HepG2 (cell line): ENCODE measurements at regions not wholly inside any gene's neighbourhood (a gene's known extent, or its start where the extent isn't known, plus 50 kb on each side); places are given as distances from the start of the nearest gene placed in this dataset.

Experiments used
- ATAC-seq: fragments of 200-7000 bp; cut with Tn5 transposase; 3 replicates; pipeline ENCODE4 v1.9.1; 2020; ENCODE audit warnings: mild to moderate bottlenecking, moderate library complexity
- BruUV-seq: library from RNA; stranded (reverse); fragments of 400-500 nt; replicated peaks from 2 replicates; lab custom pipeline; 2021; lab: Mats Ljungman, UMichigan
- CTCF ChIA-PET: fragments of 300-600 bp; formaldehyde crosslinking; extraction: SDS; loops from one replicate; lab custom pipeline; 2021; ENCODE audit warnings: low total read pairs, inconsistent platforms, low intra/inter-chr PET ratio; lab: Yijun Ruan, JAX
- POLR2A ChIA-PET: fragments of 350-600 bp; sonication (Branson Sonifier 250); formaldehyde crosslinking; loops from one replicate; lab custom pipeline; 2020; ENCODE audit warnings: antibody characterized with exemption, inconsistent platforms; lab: Yijun Ruan, JAX
- DNase-seq: peaks from one replicate; pipeline ENCODE4 v3.0.0-alpha.2; 2015; ENCODE audit warnings: low spot score
- FAIRE-seq: peaks from 3 replicates; lab custom pipeline; 2011; peaks lifted over from hg19 to GRCh38; lab: Jason Lieb, UNC
- H2AFZ ChIP-seq: one replicate; pipeline ENCODE4 v1.6.1; 2011; ENCODE audit warnings: low read length, inconsistent platforms
- H3K27ac ChIP-seq: fragments of 300-600 bp; 3 replicates; pipeline ENCODE4 v1.8.0; 2011; ENCODE audit warnings: mixed run types, mild to moderate bottlenecking, mixed read lengths, low read length, inconsistent platforms; ENCODE audit not compliant: insufficient read depth; ENCODE audit errors: extremely low read length
- H3K27me3 ChIP-seq, 2 experiments: fragments of 200-600 bp in 1 of 2; 2 replicates in 1 of 2; 3 replicates in 1 of 2; pipeline versions ENCODE4 v1.6.0 to v1.8.0; 2011; ENCODE audit warnings: low read length in 2 of 2, mild to moderate bottlenecking in 2 of 2, moderate library complexity in 2 of 2, inconsistent platforms in 1 of 2; ENCODE audit not compliant: insufficient read depth in 2 of 2, control insufficient read depth in 1 of 2
- H3K36me3 ChIP-seq, 2 experiments: fragments of 200-600 bp in 1 of 2; replicated peaks in 1 of 2; 2 replicates in 1 of 2; 3 replicates in 1 of 2; pipeline versions ENCODE4 v1.5.1 to v1.8.0; 2011; ENCODE audit warnings: low read length in 2 of 2, inconsistent platforms in 1 of 2; ENCODE audit not compliant: insufficient read depth in 2 of 2, control insufficient read depth in 1 of 2
- H3K4me1 ChIP-seq: 2 replicates; pipeline ENCODE4 v1.5.1; 2012; ENCODE audit warnings: low read length, inconsistent platforms; ENCODE audit not compliant: insufficient read depth
- H3K4me2 ChIP-seq: 2 replicates; pipeline ENCODE4 v1.6.0; 2011; ENCODE audit warnings: low read depth, low read length, inconsistent platforms
- H3K4me3 ChIP-seq, 3 experiments: fragments of 200-600 bp in 1 of 3; sonication (generic), shearing (Covaris generic) in 1 of 3; replicated peaks in 1 of 3; 2 replicates each; pipeline ENCODE4 v1.5.1; 2011 to 2016; ENCODE audit warnings: low read length in 3 of 3, inconsistent platforms in 2 of 3, low read depth in 2 of 3, mild to moderate bottlenecking in 2 of 3, control low read depth in 1 of 3, mixed read lengths in 1 of 3; ENCODE audit not compliant: insufficient read depth in 1 of 3
- H3K79me2 ChIP-seq: one replicate; pipeline ENCODE4 v1.6.1; 2011; ENCODE audit warnings: low read length, inconsistent platforms; ENCODE audit not compliant: insufficient read depth
- H3K9ac ChIP-seq: 2 replicates; pipeline ENCODE4 v1.6.0; 2011; ENCODE audit warnings: mild to moderate bottlenecking, low read depth, low read length, inconsistent platforms; ENCODE audit not compliant: insufficient read depth
- H3K9me3 ChIP-seq: 2 replicates; pipeline ENCODE4 v1.5.1; 2012; ENCODE audit warnings: mild to moderate bottlenecking, low read length
- H4K20me1 ChIP-seq: 2 replicates; pipeline ENCODE4 v1.6.0; 2011; ENCODE audit warnings: inconsistent platforms, mild to moderate bottlenecking, low read length, moderate library complexity; ENCODE audit not compliant: insufficient read depth
- FOXC1 ChIP-seq: sonication (generic); formaldehyde crosslinking; IDR thresholded peaks from 2 replicates; pipeline ENCODE4 v1.8.0; 2022; ENCODE audit warnings: mild to moderate bottlenecking, missing genetic modification reagents, borderline replicate concordance
- HES4 ChIP-seq: sonication (generic); formaldehyde crosslinking; IDR thresholded peaks from 2 replicates; pipeline ENCODE4 v1.9.0; 2021; ENCODE audit warnings: mild to moderate bottlenecking, missing genetic modification reagents, borderline replicate concordance
- HINFP ChIP-seq: sonication (generic); formaldehyde crosslinking; IDR thresholded peaks from 2 replicates; pipeline ENCODE4 v1.4.0; 2020; ENCODE audit warnings: low read depth, mild to moderate bottlenecking, missing genetic modification reagents
- HNRNPLL ChIP-seq: fragments of 200-400 bp; formaldehyde crosslinking; IDR thresholded peaks from 2 replicates; pipeline ENCODE4 v1.6.1; 2017; ENCODE audit warnings: mild to moderate bottlenecking, low read depth, low read length; ENCODE audit not compliant: poor library complexity, severe bottlenecking
- REST ChIP-seq, 2 experiments: IDR thresholded peaks; 2 replicates each; pipeline ENCODE4 v1.6.1; 2011 to 2012; ENCODE audit warnings: low read length in 2 of 2, borderline replicate concordance in 1 of 2, low read depth in 1 of 2, mild to moderate bottlenecking in 1 of 2, moderate library complexity in 1 of 2
- REXO4 ChIP-seq: sonication (generic); formaldehyde crosslinking; IDR thresholded peaks from 2 replicates; pipeline ENCODE4 v1.8.0; 2022; ENCODE audit warnings: missing genetic modification reagents, mild to moderate bottlenecking, borderline replicate concordance
- SAP130 ChIP-seq: IDR thresholded peaks from 2 replicates; pipeline ENCODE4 v1.6.1; 2016; ENCODE audit warnings: low read depth
- SIX4 ChIP-seq: sonication (generic); formaldehyde crosslinking; IDR thresholded peaks from 2 replicates; pipeline ENCODE4 v1.4.0; 2020; ENCODE audit warnings: missing genetic modification reagents
- SKI ChIP-seq: fragments of 450-650 bp; IDR thresholded peaks from one replicate; pipeline ENCODE4 v1.6.1; 2018; ENCODE audit warnings: mild to moderate bottlenecking; ENCODE audit not compliant: partially characterized antibody
- TBL1XR1 ChIP-seq: fragments of 150-350 bp; IDR thresholded peaks from 2 replicates; pipeline ENCODE4 v1.6.1; 2014; ENCODE audit warnings: borderline replicate concordance, low read length; ENCODE audit not compliant: partially characterized antibody
- TEF ChIP-seq: sonication (generic); formaldehyde crosslinking; IDR thresholded peaks from 2 replicates; pipeline ENCODE4 v1.5.0; 2020; ENCODE audit warnings: missing genetic modification reagents
- TFDP1 ChIP-seq: IDR thresholded peaks from 2 replicates; pipeline ENCODE4 v1.6.1; 2016; ENCODE audit warnings: missing compliant biosample characterization, missing genetic modification reagents, borderline replicate concordance
- ZBTB8A ChIP-seq: sonication (generic); formaldehyde crosslinking; IDR thresholded peaks from 2 replicates; pipeline ENCODE4 v1.4.0; 2020; ENCODE audit warnings: mild to moderate bottlenecking, low read depth, missing genetic modification reagents, borderline replicate concordance
- ZNF124 ChIP-seq: sonication (generic); formaldehyde crosslinking; IDR thresholded peaks from 2 replicates; pipeline ENCODE4 v1.4.0; 2020; ENCODE audit warnings: missing genetic modification reagents
- ZNF274 ChIP-seq: sonication (generic); formaldehyde crosslinking; IDR thresholded peaks from 2 replicates; pipeline ENCODE4 v1.5.1; 2020; ENCODE audit warnings: mild to moderate bottlenecking, missing genetic modification reagents
- ZNF7 ChIP-seq: IDR thresholded peaks from 2 replicates; pipeline ENCODE4 v1.6.1; 2016; ENCODE audit warnings: missing biosample characterization, missing genetic modification reagents
- ZNF782 ChIP-seq: sonication (generic); formaldehyde crosslinking; IDR thresholded peaks from 2 replicates; pipeline ENCODE4 v1.4.0; 2020; ENCODE audit warnings: missing genetic modification reagents, mild to moderate bottlenecking, borderline replicate concordance
- WGBS: methylation state at CpG from one replicate; pipeline ENCODE4 v1.1.6; 2017; ENCODE audit warnings: low lambda C conversion rate; 5-methylcytosine and 5-hydroxymethylcytosine counted together
- in situ Hi-C: cut with HindIII; loops from 2 replicates; pipeline ENCODE4 v1.10.0; 2017; ENCODE audit warnings: low pct_unique_long_range_greater_than_20kb; ENCODE audit not compliant: extremely low pct_ligation_motif_present
- intact Hi-C: fragments of 100-400 bp; cut with micrococcal nuclease; formaldehyde crosslinking; loops from one replicate; pipeline ENCODE4 v1.10.0; 2022; ENCODE audit not compliant: unreplicated experiment

GRCh38 chr2:123688231-123688940 lies 336.7 kb upstream of the CNTNAP5 start (continued):
- no peak for TF ChIP-seq REST (IDR thresholded peaks at IDR 0.05; ENCODE audit: borderline replicate concordance in 1 of 2, low read depth in 1 of 2, low read length in 2 of 2)
- TF ChIP-seq HES4 = no peak
- TF ChIP-seq ZBTB8A = no peak
- no peak for TF ChIP-seq HNRNPLL
- TF ChIP-seq SIX4 (CRISPR knock-in tag) = no peak

- Histone ChIP-seq H2AFZ (no peak overlapping the region), H3K4me1 (no peaks in the 10 kb centered on the region), H3K27ac (no peak overlapping the region), H3K36me3 (no peaks in the 10 kb centered on the region), H3K4me2 (no peak overlapping the region), H3K27me3 (no peaks in the 10 kb centered on the region), H3K9me3 (peaks cover 100% of the 10 kb centered on the region), H4K20me1 (no peaks in the 10 kb centered on the region), H3K9ac (no peak overlapping the region), H3K4me3 (no peak overlapping the region), H3K79me2 (no peaks in the 10 kb centered on the region)
- DNase-seq = no peak
- FAIRE-seq = no peak
- POLR2A ChIA-PET = no interaction called here
- intact Hi-C loops (no loop called here), in situ Hi-C loops (no loop called here)
- WGBS = 11% methylated on average over 2 of the region's 2 CpGs
- no peak for ATAC-seq
- no TSS peak for BruUV-seq
- CTCF ChIA-PET = no interaction called here
- no peak for TF ChIP-seq ZNF7 (CRISPR knock-in tag)
- TF ChIP-seq TFDP1 (CRISPR knock-in tag) = no peak
- TF ChIP-seq SKI = no peak
- TF ChIP-seq REXO4 = no peak
- TF ChIP-seq HINFP (CRISPR knock-in tag) = no peak
- TF ChIP-seq ZNF124 = no peak
- no peak for TF ChIP-seq ZNF274 (CRISPR knock-in tag)
- no peak for TF ChIP-seq TEF
- TF ChIP-seq ZNF782 (CRISPR knock-in tag) = no peak
- TF ChIP-seq SAP130 (CRISPR knock-in tag) = no peak
- TF ChIP-seq FOXC1 (CRISPR knock-in tag) = no peak
- TF ChIP-seq TBL1XR1 = no peak
These were observed 333.0 kb upstream of the CNTNAP5 start for GRCh38 chr2:123692121-123692520.
